SK-N-SH (cell line): ENCODE measurements at regions not wholly inside any gene's neighbourhood (a gene's known extent, or its start where the extent isn't known, plus 50 kb on each side); places are given as distances from the start of the nearest gene placed in this dataset.

ENCODE experiments used
- CTCF ChIP-seq: fragments of 200-600 bp; sonication (generic); IDR thresholded peaks from 2 replicates; pipeline ENCODE4 v1.6.1; 2017; ENCODE audit warnings: antibody characterized with exemption, mild to moderate bottlenecking, moderate library complexity
- NFIC ChIP-seq: IDR thresholded peaks from 2 replicates; pipeline ENCODE4 v1.4.0; 2012; ENCODE audit warnings: borderline replicate concordance
- SIN3A ChIP-seq: IDR thresholded peaks from 2 replicates; pipeline ENCODE4 v1.6.1; 2012; ENCODE audit warnings: low read depth, mild to moderate bottlenecking, low read length, moderate library complexity, borderline replicate concordance
- YY1 ChIP-seq: IDR thresholded peaks from 2 replicates; pipeline ENCODE4 v1.4.0; 2012; ENCODE audit warnings: low read depth, mild to moderate bottlenecking

- TF ChIP-seq NFIC (no peak), SIN3A (no peak), CTCF (no peak), YY1 (no peak)
Measured at GRCh38 chr2:186125625-186126024, 360.4 kb upstream of the ZC3H15 start.
